Ishikawa (cell line): ENCODE measurements at regions not wholly inside any gene's neighbourhood (a gene's known extent, or its start where the extent isn't known, plus 50 kb on each side); places are given as distances from the start of the nearest gene placed in this dataset.

Experiments
- CEBPB ChIP-seq: IDR thresholded peaks from 2 replicates; pipeline ENCODE4 v1.6.1; 2012
- EGR1 ChIP-seq: IDR thresholded peaks from 2 replicates; pipeline ENCODE4 v1.6.1; 2012
- EP300 ChIP-seq: IDR thresholded peaks from 2 replicates; pipeline ENCODE4 v1.6.1; 2012; ENCODE audit warnings: borderline replicate concordance
- FOXM1 ChIP-seq: IDR thresholded peaks from 2 replicates; pipeline ENCODE4 v1.6.1; 2012; ENCODE audit warnings: low read depth, borderline replicate concordance
- NFIC ChIP-seq: IDR thresholded peaks from 2 replicates; pipeline ENCODE4 v1.6.1; 2012
- RAD21 ChIP-seq: IDR thresholded peaks from 2 replicates; pipeline ENCODE4 v1.6.1; 2012; ENCODE audit warnings: low read depth
- TAF1 ChIP-seq: IDR thresholded peaks from 2 replicates; pipeline ENCODE4 v1.6.1; 2012; ENCODE audit warnings: low read depth, mild to moderate bottlenecking
- TCF12 ChIP-seq: IDR thresholded peaks from 2 replicates; pipeline ENCODE4 v1.6.1; 2012; ENCODE audit warnings: low read depth
- TEAD4 ChIP-seq: IDR thresholded peaks from 2 replicates; pipeline ENCODE4 v1.6.1; 2012
- YY1 ChIP-seq: IDR thresholded peaks from 2 replicates; pipeline ENCODE4 v1.6.1; 2012; ENCODE audit warnings: low read depth
- TF ChIP-seq, protein P1 (sequence below): IDR thresholded peaks from 2 replicates; pipeline ENCODE4 v1.6.1; 2012
- TF ChIP-seq, protein P2 (sequence below): IDR thresholded peaks from 2 replicates; pipeline ENCODE4 v1.6.1; 2012
- TF ChIP-seq, protein P3 (sequence below): IDR thresholded peaks from 2 replicates; pipeline ENCODE4 v1.6.1; 2012; ENCODE audit warnings: low read depth, mild to moderate bottlenecking

DNA sequence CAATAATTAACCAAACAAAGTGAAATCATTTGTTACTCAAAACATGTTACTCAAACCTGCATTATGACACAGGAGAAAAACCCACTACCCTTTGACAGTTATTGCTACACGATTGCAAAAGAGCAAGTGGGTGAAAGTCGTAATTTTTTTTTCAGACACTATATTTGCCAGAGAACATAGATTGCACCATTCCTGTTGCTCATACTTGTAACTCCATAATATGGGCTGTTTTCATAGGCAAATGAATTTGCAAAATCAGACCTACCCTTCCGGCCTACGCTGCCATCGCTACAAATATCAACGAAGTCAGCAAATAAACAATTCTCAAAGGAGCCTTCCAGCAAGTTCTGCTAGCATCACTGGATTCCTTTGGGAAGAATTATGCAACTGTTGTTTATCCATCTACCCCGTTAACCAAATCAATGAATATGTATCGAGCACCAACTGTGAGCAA lies 396.5 kb downstream of the IRS2 start:
- TF ChIP-seq, protein P1, sequence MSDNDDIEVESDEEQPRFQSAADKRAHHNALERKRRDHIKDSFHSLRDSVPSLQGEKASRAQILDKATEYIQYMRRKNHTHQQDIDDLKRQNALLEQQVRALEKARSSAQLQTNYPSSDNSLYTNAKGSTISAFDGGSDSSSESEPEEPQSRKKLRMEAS, result no peak
- TF ChIP-seq EP300, result no peak
- TF ChIP-seq RAD21, result no peak
- TF ChIP-seq TAF1, result no peak
- TF ChIP-seq TEAD4, result no peak
- TF ChIP-seq FOXM1, result no peak
- TF ChIP-seq EGR1, result no peak
- no peak for TF ChIP-seq NFIC
- TF ChIP-seq, protein P2, sequence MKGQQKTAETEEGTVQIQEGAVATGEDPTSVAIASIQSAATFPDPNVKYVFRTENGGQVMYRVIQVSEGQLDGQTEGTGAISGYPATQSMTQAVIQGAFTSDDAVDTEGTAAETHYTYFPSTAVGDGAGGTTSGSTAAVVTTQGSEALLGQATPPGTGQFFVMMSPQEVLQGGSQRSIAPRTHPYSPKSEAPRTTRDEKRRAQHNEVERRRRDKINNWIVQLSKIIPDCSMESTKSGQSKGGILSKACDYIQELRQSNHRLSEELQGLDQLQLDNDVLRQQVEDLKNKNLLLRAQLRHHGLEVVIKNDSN, result no peak
- no peak for TF ChIP-seq YY1
- TF ChIP-seq CEBPB, result no peak
- no peak for TF ChIP-seq TCF12
- TF ChIP-seq, protein P3, sequence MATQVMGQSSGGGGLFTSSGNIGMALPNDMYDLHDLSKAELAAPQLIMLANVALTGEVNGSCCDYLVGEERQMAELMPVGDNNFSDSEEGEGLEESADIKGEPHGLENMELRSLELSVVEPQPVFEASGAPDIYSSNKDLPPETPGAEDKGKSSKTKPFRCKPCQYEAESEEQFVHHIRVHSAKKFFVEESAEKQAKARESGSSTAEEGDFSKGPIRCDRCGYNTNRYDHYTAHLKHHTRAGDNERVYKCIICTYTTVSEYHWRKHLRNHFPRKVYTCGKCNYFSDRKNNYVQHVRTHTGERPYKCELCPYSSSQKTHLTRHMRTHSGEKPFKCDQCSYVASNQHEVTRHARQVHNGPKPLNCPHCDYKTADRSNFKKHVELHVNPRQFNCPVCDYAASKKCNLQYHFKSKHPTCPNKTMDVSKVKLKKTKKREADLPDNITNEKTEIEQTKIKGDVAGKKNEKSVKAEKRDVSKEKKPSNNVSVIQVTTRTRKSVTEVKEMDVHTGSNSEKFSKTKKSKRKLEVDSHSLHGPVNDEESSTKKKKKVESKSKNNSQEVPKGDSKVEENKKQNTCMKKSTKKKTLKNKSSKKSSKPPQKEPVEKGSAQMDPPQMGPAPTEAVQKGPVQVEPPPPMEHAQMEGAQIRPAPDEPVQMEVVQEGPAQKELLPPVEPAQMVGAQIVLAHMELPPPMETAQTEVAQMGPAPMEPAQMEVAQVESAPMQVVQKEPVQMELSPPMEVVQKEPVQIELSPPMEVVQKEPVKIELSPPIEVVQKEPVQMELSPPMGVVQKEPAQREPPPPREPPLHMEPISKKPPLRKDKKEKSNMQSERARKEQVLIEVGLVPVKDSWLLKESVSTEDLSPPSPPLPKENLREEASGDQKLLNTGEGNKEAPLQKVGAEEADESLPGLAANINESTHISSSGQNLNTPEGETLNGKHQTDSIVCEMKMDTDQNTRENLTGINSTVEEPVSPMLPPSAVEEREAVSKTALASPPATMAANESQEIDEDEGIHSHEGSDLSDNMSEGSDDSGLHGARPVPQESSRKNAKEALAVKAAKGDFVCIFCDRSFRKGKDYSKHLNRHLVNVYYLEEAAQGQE, result no peak
